HG03342 (cell line): ENCODE measurements at regions not wholly inside any gene's neighbourhood (a gene's known extent, or its start where the extent isn't known, plus 50 kb on each side); places are given as distances from the start of the nearest gene placed in this dataset.
A peak's percentile ranks its signal among the peaks of the same experiment; 100 is the strongest.
"Not testable (repeated sequence)": the region's sequence is repeated elsewhere in the genome, so short reads cannot be mapped to it uniquely, and the experiment has no call there.

ENCODE experiments used
- ATAC-seq: cut with Tn5 transposase; IDR thresholded peaks from one replicate; pipeline ENCODE4 v1.9.1; 2021; ENCODE audit warnings: mild to moderate bottlenecking, moderate library complexity; ENCODE audit not compliant: unreplicated experiment

- ATAC-seq: no peak
These were observed 87.9 kb upstream of the CNKSR3 start for GRCh38 chr6:154598399-154598798.

- ATAC-seq: no peak
These were observed 91.8 kb upstream of the CNKSR3 start for GRCh38 chr6:154602296-154602695.

GRCh38 chr6:154602708-154603107, 92.2 kb upstream of the CNKSR3 start:
- no peak for ATAC-seq

GRCh38 chr6:154604119-154604518, 93.6 kb upstream of the CNKSR3 start:
- ATAC-seq: peak; percentile 33

GRCh38 chr6:154605178-154605881, 94.8 kb upstream of the CNKSR3 start:
- peak; percentile 42 for ATAC-seq

- no peak for ATAC-seq
These were observed 95.4 kb upstream of the CNKSR3 start for GRCh38 chr6:154605882-154606370.

GRCh38 chr6:154606457-154606856, 96.0 kb upstream of the CNKSR3 start:
- ATAC-seq: peak; percentile 72

- no peak for ATAC-seq
These were observed 96.4 kb upstream of the CNKSR3 start for GRCh38 chr6:154606860-154607259.

- peak; percentile 32 for ATAC-seq
These were observed 100.8 kb upstream of the CNKSR3 start for GRCh38 chr6:154611241-154611640.

GRCh38 chr6:154611847-154612246, 101.4 kb upstream of the CNKSR3 start:
- ATAC-seq: no peak

GRCh38 chr6:154613137-154613676, 102.7 kb upstream of the CNKSR3 start:
- ATAC-seq: no peak

- ATAC-seq: no peak
These were observed 103.6 kb upstream of the CNKSR3 start for GRCh38 chr6:154614101-154614500.

- no peak for ATAC-seq
These were observed 104.2 kb upstream of the CNKSR3 start for GRCh38 chr6:154614641-154615040.

- no peak for ATAC-seq
These were observed 105.1 kb upstream of the CNKSR3 start for GRCh38 chr6:154615483-154616025.

- ATAC-seq: no peak
These were observed 106.7 kb upstream of the CNKSR3 start for GRCh38 chr6:154617175-154617574.

- ATAC-seq: no peak
These were observed 108.7 kb upstream of the CNKSR3 start for GRCh38 chr6:154619146-154619545.

GRCh38 chr6:154621686-154622085, 111.2 kb upstream of the CNKSR3 start:
- no peak for ATAC-seq

- no peak for ATAC-seq
These were observed 110.4 kb upstream of the SCAF8 start for GRCh38 chr6:154622618-154623336.

GRCh38 chr6:154623391-154623790, 109.8 kb upstream of the SCAF8 start:
- no peak for ATAC-seq

GRCh38 chr6:154624038-154624599, 109.1 kb upstream of the SCAF8 start:
- no peak for ATAC-seq

GRCh38 chr6:154624727-154625126, 108.5 kb upstream of the SCAF8 start:
- not testable (repeated sequence) for ATAC-seq
